ENCODE measurements at regions not wholly inside any gene's neighbourhood (a gene's known extent, or its start where the extent isn't known, plus 50 kb on each side); places are given as distances from the start of the nearest gene placed in this dataset.

DNA sequence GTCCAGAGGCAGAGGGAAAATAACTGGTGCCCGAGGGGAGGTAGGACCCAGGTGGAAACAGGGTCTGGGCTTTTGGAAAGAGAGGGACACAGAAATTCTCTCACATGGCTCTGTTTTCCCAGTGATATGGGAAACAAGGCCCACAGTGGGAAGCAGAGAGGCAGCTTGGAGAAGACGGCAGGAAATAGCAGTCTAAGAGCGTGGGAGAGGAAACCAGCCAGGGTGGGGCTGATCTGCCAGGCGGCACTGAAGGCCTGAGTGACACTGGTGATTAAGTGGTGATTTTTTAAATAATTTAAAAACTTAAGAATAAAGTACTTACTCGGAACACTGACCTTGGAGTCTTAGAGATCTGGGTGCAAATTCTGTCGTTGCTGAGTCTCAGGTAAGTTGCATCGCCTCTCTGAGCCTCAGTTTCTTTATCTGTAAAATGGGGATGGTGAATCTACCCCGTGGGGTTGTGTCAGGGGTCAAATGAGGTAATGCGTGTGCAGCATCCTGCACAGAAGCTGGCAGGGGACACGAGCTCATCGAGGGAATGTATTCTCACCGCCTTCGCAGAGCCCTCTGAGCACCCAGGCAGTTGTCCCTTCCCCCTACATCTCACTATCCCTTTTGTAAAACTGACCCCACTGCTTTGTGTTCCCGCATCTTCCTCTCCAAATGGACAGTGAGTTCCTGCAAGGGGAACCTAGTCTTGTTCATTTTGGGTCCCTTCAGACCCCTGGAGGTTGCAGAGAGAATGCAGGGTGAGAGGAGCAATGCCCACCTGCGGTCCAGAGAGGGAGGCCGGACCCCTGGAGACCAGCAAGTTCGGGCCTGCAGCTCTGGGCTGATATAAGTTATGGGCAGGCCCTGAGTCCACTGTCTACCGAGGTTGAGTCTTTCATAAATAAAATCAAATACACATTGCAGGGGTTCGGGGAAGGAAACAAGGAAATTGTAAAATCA is 228.6 kb upstream of the PMEPA1 start:
- TF ChIP-seq, protein P1, sequence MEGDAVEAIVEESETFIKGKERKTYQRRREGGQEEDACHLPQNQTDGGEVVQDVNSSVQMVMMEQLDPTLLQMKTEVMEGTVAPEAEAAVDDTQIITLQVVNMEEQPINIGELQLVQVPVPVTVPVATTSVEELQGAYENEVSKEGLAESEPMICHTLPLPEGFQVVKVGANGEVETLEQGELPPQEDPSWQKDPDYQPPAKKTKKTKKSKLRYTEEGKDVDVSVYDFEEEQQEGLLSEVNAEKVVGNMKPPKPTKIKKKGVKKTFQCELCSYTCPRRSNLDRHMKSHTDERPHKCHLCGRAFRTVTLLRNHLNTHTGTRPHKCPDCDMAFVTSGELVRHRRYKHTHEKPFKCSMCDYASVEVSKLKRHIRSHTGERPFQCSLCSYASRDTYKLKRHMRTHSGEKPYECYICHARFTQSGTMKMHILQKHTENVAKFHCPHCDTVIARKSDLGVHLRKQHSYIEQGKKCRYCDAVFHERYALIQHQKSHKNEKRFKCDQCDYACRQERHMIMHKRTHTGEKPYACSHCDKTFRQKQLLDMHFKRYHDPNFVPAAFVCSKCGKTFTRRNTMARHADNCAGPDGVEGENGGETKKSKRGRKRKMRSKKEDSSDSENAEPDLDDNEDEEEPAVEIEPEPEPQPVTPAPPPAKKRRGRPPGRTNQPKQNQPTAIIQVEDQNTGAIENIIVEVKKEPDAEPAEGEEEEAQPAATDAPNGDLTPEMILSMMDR (IDR thresholded peaks at IDR 0.05; ENCODE audit: insufficient read depth, low read length, poor library complexity, severe bottlenecking), result no peak
- no peak for TF ChIP-seq EZH2phosphoT487 (conservative IDR thresholded peaks at IDR 0.05; ENCODE audit: low read length)
